ENCODE measurements at regions not wholly inside any gene's neighbourhood (a gene's known extent, or its start where the extent isn't known, plus 50 kb on each side); places are given as distances from the start of the nearest gene placed in this dataset.
"Not testable (repeated sequence)": the region's sequence is repeated elsewhere in the genome, so short reads cannot be mapped to it uniquely, and the experiment has no call there.

DNA sequence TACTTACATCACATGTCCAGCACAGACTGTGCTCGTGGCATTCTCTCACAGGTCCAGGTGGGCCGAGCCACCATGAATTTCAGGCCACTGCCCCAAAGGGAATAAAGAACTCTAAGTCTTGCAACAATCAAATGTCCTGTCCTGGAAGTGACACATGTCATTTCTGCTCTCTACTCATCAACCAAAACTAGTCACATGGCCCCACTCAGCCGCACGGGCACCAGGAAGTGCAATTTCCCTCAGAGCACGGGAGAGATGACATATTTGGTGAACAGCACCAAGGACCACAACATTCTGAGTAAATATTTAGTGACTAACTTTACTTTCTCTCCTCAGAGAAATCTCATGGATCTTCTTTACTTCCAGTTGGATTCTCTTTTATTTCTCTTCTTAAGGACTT is 131.1 kb upstream of the TUT7 start:
- Histone ChIP-seq H3K9me3 (ENCODE audit: control insufficient read depth in 3 of 3, low read length in 3 of 3) (no peaks in the 10 kb centered on the region), H3K4me3 (ENCODE audit: low read length in 3 of 3) (no peak overlapping the region), H3K27me3 (ENCODE audit: control insufficient read depth in 3 of 3, insufficient read depth in 3 of 3, low read length in 3 of 3) (peaks cover 0 to 2% (median 0%) of the 10 kb centered on the region in 3 donors), H3K36me3 (ENCODE audit: control insufficient read depth in 3 of 3, insufficient read depth in 3 of 3, low read length in 3 of 3) (no peaks in the 10 kb centered on the region), H3K4me1 (ENCODE audit: control insufficient read depth in 3 of 3, insufficient read depth in 3 of 3, low read length in 3 of 3) (peaks cover 0 to 6% (median 0%) of the 10 kb centered on the region in 3 donors), H3K9ac (ENCODE audit: low read depth in 1 of 3, low read length in 3 of 3) (no peak overlapping the region), H3K27ac (ENCODE audit: low read depth, low read length) (no peak overlapping the region)

DNA sequence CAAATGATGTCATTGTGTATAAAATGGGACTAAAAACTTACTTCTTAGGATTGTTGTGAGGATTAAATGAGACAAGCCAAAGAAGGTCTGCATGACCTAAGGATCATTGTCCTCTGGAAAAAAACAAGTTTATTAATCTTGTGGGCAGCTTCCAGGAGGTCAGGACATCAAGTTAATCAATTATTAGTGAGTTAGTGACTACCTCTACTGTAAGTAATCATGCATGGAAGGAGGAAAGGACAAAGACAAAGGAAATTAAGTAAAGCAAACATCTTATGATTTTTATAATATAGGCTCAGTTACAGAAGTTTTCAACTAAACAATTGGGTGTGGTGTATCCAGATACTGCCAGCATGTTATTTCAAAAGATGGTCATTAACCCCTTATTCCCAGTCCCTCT is 129.3 kb upstream of the TUT7 start:
- Histone ChIP-seq H3K4me3 (ENCODE audit: low read length in 3 of 3) (no peak overlapping the region), H3K9me3 (ENCODE audit: control insufficient read depth in 3 of 3, low read length in 3 of 3) (no peaks in the 10 kb centered on the region)

GRCh38 chr9:86481466-86481865 is 127.3 kb upstream of the TUT7 start:
- Histone ChIP-seq H3K4me3 (ENCODE audit: low read length in 3 of 3) (no peak overlapping the region), H3K27ac (ENCODE audit: low read depth, low read length) (no peak overlapping the region), H3K36me3 (ENCODE audit: control insufficient read depth in 3 of 3, insufficient read depth in 3 of 3, low read length in 3 of 3) (no peaks in the 10 kb centered on the region), H3K9me3 (ENCODE audit: control insufficient read depth in 3 of 3, low read length in 3 of 3) (no peaks in the 10 kb centered on the region), H3K9ac (ENCODE audit: low read depth in 1 of 3, low read length in 3 of 3) (no peak overlapping the region), H3K4me1 (ENCODE audit: control insufficient read depth in 3 of 3, insufficient read depth in 3 of 3, low read length in 3 of 3) (peaks cover 0 to 6% (median 0%) of the 10 kb centered on the region in 3 donors), H3K27me3 (ENCODE audit: control insufficient read depth in 3 of 3, insufficient read depth in 3 of 3, low read length in 3 of 3) (no peaks in the 10 kb centered on the region)

More for the DNA sequence above, 129.3 kb upstream of the TUT7 start:
- peaks cover 0 to 6% (median 0%) of the 10 kb centered on the region in 3 donors for H3K4me1 ChIP-seq (ENCODE audit: control insufficient read depth in 3 of 3, insufficient read depth in 3 of 3, low read length in 3 of 3)
- no peak overlapping the region for H3K9ac ChIP-seq (ENCODE audit: low read depth in 1 of 3, low read length in 3 of 3)
- H3K36me3 ChIP-seq (ENCODE audit: control insufficient read depth in 3 of 3, insufficient read depth in 3 of 3, low read length in 3 of 3) = no peaks in the 10 kb centered on the region
- H3K27me3 ChIP-seq (ENCODE audit: control insufficient read depth in 3 of 3, insufficient read depth in 3 of 3, low read length in 3 of 3) = no peaks in the 10 kb centered on the region
- no peak overlapping the region for H3K27ac ChIP-seq (ENCODE audit: low read depth, low read length)

- not testable (repeated sequence) for H3K9ac ChIP-seq (ENCODE audit: low read depth in 1 of 3, low read length in 3 of 3); H3K4me1 ChIP-seq (ENCODE audit: control insufficient read depth in 3 of 3, insufficient read depth in 3 of 3, low read length in 3 of 3); H3K27me3 ChIP-seq (ENCODE audit: control insufficient read depth in 3 of 3, insufficient read depth in 3 of 3, low read length in 3 of 3); H3K9me3 ChIP-seq (ENCODE audit: control insufficient read depth in 3 of 3, low read length in 3 of 3); H3K36me3 ChIP-seq (ENCODE audit: control insufficient read depth in 3 of 3, insufficient read depth in 3 of 3, low read length in 3 of 3); H3K27ac ChIP-seq (ENCODE audit: low read depth, low read length); H3K4me3 ChIP-seq (ENCODE audit: low read length in 3 of 3)
Measured at GRCh38 chr9:86475255-86475654, 121.0 kb upstream of the TUT7 start.

DNA sequence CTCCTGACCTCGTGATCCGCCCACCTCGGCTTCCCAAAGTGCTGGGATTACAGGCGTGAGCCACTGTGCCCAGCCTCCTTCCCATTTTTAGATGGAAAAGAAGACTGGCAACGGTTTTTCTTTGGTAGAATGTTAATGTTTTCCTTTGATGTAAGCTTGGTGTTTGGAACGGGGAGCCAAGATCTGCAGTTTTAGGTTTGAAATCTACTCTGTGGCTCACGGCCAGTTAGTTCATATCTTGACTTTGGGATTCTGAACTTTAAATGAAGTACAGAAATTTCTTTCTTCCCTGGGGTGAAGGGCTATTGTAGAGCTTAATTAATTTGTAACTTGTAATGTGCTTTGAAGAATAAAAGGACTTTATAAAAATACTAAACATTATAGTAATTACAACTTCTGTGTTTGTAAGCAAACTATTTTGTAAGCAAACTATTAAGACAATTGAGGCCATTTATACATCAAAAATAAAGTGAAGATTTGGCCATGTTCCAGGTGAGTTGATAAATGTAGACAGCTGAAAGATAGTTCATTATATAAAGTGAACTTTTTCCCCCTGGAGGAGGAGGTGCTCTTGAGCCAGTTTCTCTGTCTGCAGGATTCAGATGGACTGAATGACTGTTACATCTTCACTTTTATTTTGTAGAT is 117.1 kb upstream of the TUT7 start:
- H3K4me1 ChIP-seq (ENCODE audit: control insufficient read depth in 3 of 3, insufficient read depth in 3 of 3, low read length in 3 of 3) = no peaks in the 10 kb centered on the region
- no peak overlapping the region for H3K9ac ChIP-seq (ENCODE audit: low read depth in 1 of 3, low read length in 3 of 3)
- H3K27me3 ChIP-seq (ENCODE audit: control insufficient read depth in 3 of 3, insufficient read depth in 3 of 3, low read length in 3 of 3) = no peaks in the 10 kb centered on the region
- H3K4me3 ChIP-seq (ENCODE audit: low read length in 3 of 3) = no peak overlapping the region
- no peaks in the 10 kb centered on the region for H3K36me3 ChIP-seq (ENCODE audit: control insufficient read depth in 3 of 3, insufficient read depth in 3 of 3, low read length in 3 of 3)
- H3K9me3 ChIP-seq (ENCODE audit: control insufficient read depth in 3 of 3, low read length in 3 of 3) = no peaks in the 10 kb centered on the region
- no peak overlapping the region for H3K27ac ChIP-seq (ENCODE audit: low read depth, low read length)

GRCh38 chr9:86470326-86470725 is 116.1 kb upstream of the TUT7 start:
- Histone ChIP-seq H3K9me3 (ENCODE audit: control insufficient read depth in 3 of 3, low read length in 3 of 3) (no peaks in the 10 kb centered on the region), H3K27ac (ENCODE audit: low read depth, low read length) (no peak overlapping the region), H3K27me3 (ENCODE audit: control insufficient read depth in 3 of 3, insufficient read depth in 3 of 3, low read length in 3 of 3) (no peaks in the 10 kb centered on the region), H3K36me3 (ENCODE audit: control insufficient read depth in 3 of 3, insufficient read depth in 3 of 3, low read length in 3 of 3) (no peaks in the 10 kb centered on the region), H3K4me3 (ENCODE audit: low read length in 3 of 3) (no peak overlapping the region), H3K9ac (ENCODE audit: low read depth in 1 of 3, low read length in 3 of 3) (no peak overlapping the region), H3K4me1 (ENCODE audit: control insufficient read depth in 3 of 3, insufficient read depth in 3 of 3, low read length in 3 of 3) (no peaks in the 10 kb centered on the region)

DNA sequence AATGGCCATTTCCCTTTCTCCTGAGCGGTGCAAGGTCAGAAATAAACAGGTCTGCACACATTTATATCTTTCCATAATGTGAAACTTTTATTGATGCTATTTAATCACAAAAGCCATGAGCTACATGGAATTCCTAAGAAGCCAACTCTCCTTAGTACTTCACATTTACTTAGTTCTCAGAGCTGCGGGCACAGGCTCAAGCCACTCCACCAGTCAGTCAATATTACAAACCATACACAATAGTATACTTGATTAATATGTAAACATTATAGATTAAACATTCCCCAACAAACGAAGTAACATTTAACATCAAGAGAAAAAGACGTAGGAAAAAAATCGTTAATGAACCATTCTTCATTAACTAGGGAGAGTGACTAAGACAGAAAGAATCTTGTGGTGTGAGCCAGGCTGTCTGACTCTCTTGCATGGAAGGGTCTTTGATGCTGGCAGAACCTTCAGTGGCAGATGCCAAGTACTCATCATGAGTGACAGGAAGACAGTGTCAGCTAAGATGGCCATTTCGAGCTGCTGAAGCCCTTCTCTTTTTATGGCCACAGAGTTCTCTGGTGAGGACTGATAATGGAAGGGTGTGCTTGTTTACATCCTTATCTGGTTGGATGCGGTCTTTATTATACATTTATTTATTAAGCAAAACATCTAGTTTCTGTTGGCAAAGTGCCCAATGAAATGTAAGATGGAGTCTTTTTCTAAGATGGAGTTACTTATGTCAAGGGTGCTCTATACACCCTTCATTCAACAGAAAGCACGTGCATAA is 115.5 kb upstream of the TUT7 start:
- no peaks in the 10 kb centered on the region for H3K27me3 ChIP-seq (ENCODE audit: control insufficient read depth in 3 of 3, insufficient read depth in 3 of 3, low read length in 3 of 3)
- H3K36me3 ChIP-seq (ENCODE audit: control insufficient read depth in 3 of 3, insufficient read depth in 3 of 3, low read length in 3 of 3) = no peaks in the 10 kb centered on the region
- H3K4me3 ChIP-seq (ENCODE audit: low read length in 3 of 3) = no peak overlapping the region
- H3K9ac ChIP-seq (ENCODE audit: low read depth in 1 of 3, low read length in 3 of 3) = no peak overlapping the region
- no peaks in the 10 kb centered on the region for H3K4me1 ChIP-seq (ENCODE audit: control insufficient read depth in 3 of 3, insufficient read depth in 3 of 3, low read length in 3 of 3)
- H3K9me3 ChIP-seq (ENCODE audit: control insufficient read depth in 3 of 3, low read length in 3 of 3) = no peaks in the 10 kb centered on the region
- H3K27ac ChIP-seq (ENCODE audit: low read depth, low read length) = no peak overlapping the region

DNA sequence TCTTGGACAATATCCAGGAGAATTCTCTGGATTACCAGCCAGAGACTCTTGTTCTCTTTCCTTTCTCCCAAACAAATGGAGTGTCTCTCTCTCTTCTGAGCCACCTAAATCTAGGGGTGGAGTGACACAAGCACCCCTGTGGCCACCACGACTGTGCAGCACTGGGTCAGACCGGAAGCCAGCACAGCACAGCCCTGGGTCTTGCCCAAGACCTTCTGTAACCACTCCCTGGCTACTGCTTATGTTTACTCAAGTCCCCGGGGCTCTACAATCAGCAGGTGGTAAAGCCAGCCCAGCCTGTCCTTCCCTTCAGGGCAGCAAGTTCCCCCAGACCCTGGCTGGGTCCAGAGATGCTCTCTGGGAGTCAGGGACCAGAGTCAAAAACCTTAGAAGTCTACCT is 110.0 kb upstream of the TUT7 start:
- Histone ChIP-seq H3K9me3 (ENCODE audit: control insufficient read depth in 3 of 3, low read length in 3 of 3) (no peaks in the 10 kb centered on the region), H3K4me3 (ENCODE audit: low read length in 3 of 3) (no peak overlapping the region), H3K27me3 (ENCODE audit: control insufficient read depth in 3 of 3, insufficient read depth in 3 of 3, low read length in 3 of 3) (no peaks in the 10 kb centered on the region), H3K36me3 (ENCODE audit: control insufficient read depth in 3 of 3, insufficient read depth in 3 of 3, low read length in 3 of 3) (no peaks in the 10 kb centered on the region), H3K27ac (ENCODE audit: low read depth, low read length) (no peak overlapping the region), H3K4me1 (ENCODE audit: control insufficient read depth in 3 of 3, insufficient read depth in 3 of 3, low read length in 3 of 3) (no peaks in the 10 kb centered on the region), H3K9ac (ENCODE audit: low read depth in 1 of 3, low read length in 3 of 3) (no peak overlapping the region)

DNA sequence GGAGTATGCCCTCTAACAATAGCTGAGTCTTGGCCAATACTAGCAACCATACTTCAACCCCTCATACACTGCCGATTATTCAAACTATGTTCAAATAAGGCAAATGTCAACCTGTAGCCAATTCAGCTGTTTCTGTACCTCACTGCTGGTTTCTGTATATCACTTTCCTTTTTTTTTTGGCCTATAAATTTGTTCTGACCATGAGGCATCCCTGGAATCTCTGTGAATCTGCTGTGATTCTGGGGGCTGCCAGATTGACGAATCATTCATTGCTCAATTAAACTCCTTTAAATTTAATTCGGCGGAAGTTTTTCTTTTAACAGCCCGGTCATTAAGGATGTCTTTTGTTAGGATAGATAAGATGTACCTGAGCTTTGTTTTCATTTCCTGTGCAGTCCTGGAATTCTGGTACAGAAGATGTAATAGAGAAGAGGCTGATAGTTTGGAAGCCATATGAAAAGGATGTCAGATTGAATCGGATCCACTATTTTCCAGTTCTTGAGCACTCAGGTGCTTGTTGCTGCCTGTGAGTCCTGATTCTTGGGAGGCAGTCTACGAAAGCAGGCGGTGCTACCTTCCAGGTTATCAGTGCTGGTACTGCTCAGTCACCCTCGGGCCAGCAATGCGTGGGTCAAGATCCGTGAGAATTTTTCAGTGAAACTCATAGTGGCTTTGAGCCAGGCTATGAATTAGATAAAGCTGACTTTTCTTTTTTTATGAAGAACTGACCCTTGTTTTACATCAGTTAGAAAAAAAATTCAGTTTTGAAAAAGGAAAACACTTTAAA is 106.2 kb upstream of the TUT7 start:
- Histone ChIP-seq H3K27me3 (ENCODE audit: control insufficient read depth in 3 of 3, insufficient read depth in 3 of 3, low read length in 3 of 3) (no peaks in the 10 kb centered on the region), H3K27ac (ENCODE audit: low read depth, low read length) (no peak overlapping the region), H3K4me3 (ENCODE audit: low read length in 3 of 3) (no peak overlapping the region), H3K9ac (ENCODE audit: low read depth in 1 of 3, low read length in 3 of 3) (no peak overlapping the region), H3K36me3 (ENCODE audit: control insufficient read depth in 3 of 3, insufficient read depth in 3 of 3, low read length in 3 of 3) (no peaks in the 10 kb centered on the region), H3K9me3 (ENCODE audit: control insufficient read depth in 3 of 3, low read length in 3 of 3) (no peaks in the 10 kb centered on the region), H3K4me1 (ENCODE audit: control insufficient read depth in 3 of 3, insufficient read depth in 3 of 3, low read length in 3 of 3) (no peaks in the 10 kb centered on the region)

- Histone ChIP-seq H3K9me3 (ENCODE audit: control insufficient read depth in 3 of 3, low read length in 3 of 3) (no peaks in the 10 kb centered on the region), H3K27me3 (ENCODE audit: control insufficient read depth in 3 of 3, insufficient read depth in 3 of 3, low read length in 3 of 3) (no peaks in the 10 kb centered on the region), H3K4me1 (ENCODE audit: control insufficient read depth in 3 of 3, insufficient read depth in 3 of 3, low read length in 3 of 3) (no peaks in the 10 kb centered on the region), H3K36me3 (ENCODE audit: control insufficient read depth in 3 of 3, insufficient read depth in 3 of 3, low read length in 3 of 3) (no peaks in the 10 kb centered on the region), H3K9ac (ENCODE audit: low read depth in 1 of 3, low read length in 3 of 3) (no peak overlapping the region), H3K4me3 (ENCODE audit: low read length in 3 of 3) (no peak overlapping the region), H3K27ac (ENCODE audit: low read depth, low read length) (no peak overlapping the region)
Measured at GRCh38 chr9:86459599-86460155, 105.5 kb upstream of the TUT7 start.
